Upper lobe of left lung (tissue), 6 donors: ENCODE measurements at regions not wholly inside any gene's neighbourhood (a gene's known extent, or its start where the extent isn't known, plus 50 kb on each side); places are given as distances from the start of the nearest gene placed in this dataset.

ENCODE experiments used
- ATAC-seq, 2 donors: fragments of 200-7000 bp; cut with Tn5 transposase; one replicate each; pipeline ENCODE4 v1.9.1; 2022; ENCODE audit warnings: mild to moderate bottlenecking in 2 of 2, moderate library complexity in 2 of 2; ENCODE audit not compliant: low FRiP score in 2 of 2
- DNase-seq, 2 donors: peaks; one replicate each; pipeline ENCODE4 v3.0.0-alpha.2; 2019 to 2020
- H3K27ac ChIP-seq, 4 donors: fragments of 200-600 bp; sonication (generic); one replicate each; pipeline ENCODE4 v1.5.1; 2016 to 2019
- H3K27me3 ChIP-seq, 4 donors: fragments of 200-600 bp; sonication (generic); one replicate each; pipeline ENCODE4 v1.5.1; 2017 to 2019
- H3K36me3 ChIP-seq, 4 donors: fragments of 200-600 bp; sonication (generic); one replicate each; pipeline ENCODE4 v1.5.1; 2016 to 2019
- H3K4me1 ChIP-seq, 4 donors: fragments of 200-600 bp; sonication (generic); one replicate each; pipeline ENCODE4 v1.5.1; 2018 to 2019
- H3K4me3 ChIP-seq, 4 donors: fragments of 200-600 bp; sonication (generic); one replicate each; pipeline ENCODE4 v1.5.1; 2017 to 2019; ENCODE audit warnings: mild to moderate bottlenecking in 2 of 4, moderate library complexity in 1 of 4
- H3K9me3 ChIP-seq, 4 donors: fragments of 200-600 bp; sonication (generic); one replicate each; pipeline ENCODE4 v1.5.1; 2018 to 2019
- CTCF ChIP-seq, 6 experiments: fragments of 450-650 bp in 4 of 6; fragments of 200-600 bp in 2 of 6; sonication (generic) in 2 of 6; IDR thresholded peaks; one replicate each; pipeline ENCODE4 v1.5.1; 2016 to 2019; ENCODE audit warnings: antibody characterized with exemption in 6 of 6
- EP300 ChIP-seq, 4 donors: sonication (generic); formaldehyde crosslinking; IDR thresholded peaks; one replicate each; pipeline ENCODE4 v1.5.1; 2017; ENCODE audit warnings: antibody characterized with exemption in 4 of 4, control low read depth in 2 of 4
- POLR2A ChIP-seq, 4 donors: fragments of 450-650 bp; IDR thresholded peaks; one replicate each; pipeline ENCODE4 v1.5.1; 2016 to 2017; ENCODE audit warnings: antibody characterized with exemption in 4 of 4, mild to moderate bottlenecking in 2 of 4
- POLR2AphosphoS5 ChIP-seq, 2 donors: sonication (generic); formaldehyde crosslinking; IDR thresholded peaks; one replicate each; pipeline ENCODE4 v1.5.1; 2017; ENCODE audit warnings: antibody characterized with exemption in 2 of 2
- WGBS, 2 donors: methylation state at CpG; one replicate each; pipeline ENCODE4 v1.1.5; 2017 to 2018; 5-methylcytosine and 5-hydroxymethylcytosine counted together
- donor health status: DM: no; HTN: no; CAD: no; lungs with moderate emphysema.
- donor health status: DM: no; HTN: yes; CAD: no; lungs with severe emphysema.

GRCh38 chr1:56363007-56363770 is 216.2 kb downstream of the PLPP3 start:
- DNase-seq (no peak), ATAC-seq (no peak)
- no peaks in the 10 kb centered on the region for H3K36me3 ChIP-seq
- TF ChIP-seq EP300 (IDR thresholded peaks at IDR 0.05) (no peak), POLR2AphosphoS5 (IDR thresholded peaks at IDR 0.05) (no peak), POLR2A (IDR thresholded peaks at IDR 0.05) (no peak), CTCF (IDR thresholded peaks at IDR 0.05) (no peak)
- H3K4me1 ChIP-seq: no peaks in the 10 kb centered on the region
- no peaks in the 10 kb centered on the region for H3K27me3 ChIP-seq
- no peak overlapping the region for H3K4me3 ChIP-seq
- WGBS, 2 donors: 89% methylated on average over 7 of the region's 7 CpGs
- no peaks in the 10 kb centered on the region for H3K9me3 ChIP-seq
- H3K27ac ChIP-seq: no peak overlapping the region

- H3K4me1 ChIP-seq: no peaks in the 10 kb centered on the region
- H3K36me3 ChIP-seq: no peaks in the 10 kb centered on the region
- ATAC-seq (no peak), DNase-seq (no peak)
- no peak overlapping the region for H3K27ac ChIP-seq
- H3K4me3 ChIP-seq: no peak overlapping the region
- 75 to 91% methylated on average over 2 to 3 of the region's 3 CpGs for WGBS, 2 donors
- TF ChIP-seq POLR2AphosphoS5 (IDR thresholded peaks at IDR 0.05) (no peak), POLR2A (IDR thresholded peaks at IDR 0.05) (no peak), EP300 (IDR thresholded peaks at IDR 0.05) (no peak), CTCF (IDR thresholded peaks at IDR 0.05) (no peak)
- no peaks in the 10 kb centered on the region for H3K9me3 ChIP-seq
- no peaks in the 10 kb centered on the region for H3K27me3 ChIP-seq
Measured at GRCh38 chr1:56360021-56360420, 219.3 kb downstream of the PLPP3 start.

- 94% methylated on average over 1 to 2 of the region's 2 CpGs for WGBS, 2 donors
- H3K36me3 ChIP-seq: no peaks in the 10 kb centered on the region
- no peak for DNase-seq
- H3K27me3 ChIP-seq: no peaks in the 10 kb centered on the region
- TF ChIP-seq CTCF (IDR thresholded peaks at IDR 0.05) (no peak), POLR2AphosphoS5 (IDR thresholded peaks at IDR 0.05) (no peak), EP300 (IDR thresholded peaks at IDR 0.05) (no peak), POLR2A (IDR thresholded peaks at IDR 0.05) (no peak)
- no peak overlapping the region for H3K27ac ChIP-seq
- H3K4me3 ChIP-seq: no peak overlapping the region
- no peaks in the 10 kb centered on the region for H3K9me3 ChIP-seq
- ATAC-seq: no peak
- H3K4me1 ChIP-seq: no peaks in the 10 kb centered on the region
Measured at GRCh38 chr1:56359056-56359455, 220.3 kb downstream of the PLPP3 start.

GRCh38 chr1:56357927-56358690 is 221.3 kb downstream of the PLPP3 start:
- H3K36me3 ChIP-seq: no peaks in the 10 kb centered on the region
- ATAC-seq (no peak), DNase-seq (no peak)
- no peaks in the 10 kb centered on the region for H3K4me1 ChIP-seq
- TF ChIP-seq POLR2AphosphoS5 (IDR thresholded peaks at IDR 0.05): no peak
- no peak for TF ChIP-seq CTCF (IDR thresholded peaks at IDR 0.05)
- TF ChIP-seq EP300 (IDR thresholded peaks at IDR 0.05): no peak
- TF ChIP-seq POLR2A (IDR thresholded peaks at IDR 0.05): no peak
- WGBS, 2 donors: 43 to 53% methylated on average over 3 of the region's 3 CpGs
- H3K27ac ChIP-seq: no peak overlapping the region
- H3K4me3 ChIP-seq: no peak overlapping the region
- no peaks in the 10 kb centered on the region for H3K27me3 ChIP-seq
- no peaks in the 10 kb centered on the region for H3K9me3 ChIP-seq
